ENCODE measurements at regions not wholly inside any gene's neighbourhood (a gene's known extent, or its start where the extent isn't known, plus 50 kb on each side); places are given as distances from the start of the nearest gene placed in this dataset.

DNA sequence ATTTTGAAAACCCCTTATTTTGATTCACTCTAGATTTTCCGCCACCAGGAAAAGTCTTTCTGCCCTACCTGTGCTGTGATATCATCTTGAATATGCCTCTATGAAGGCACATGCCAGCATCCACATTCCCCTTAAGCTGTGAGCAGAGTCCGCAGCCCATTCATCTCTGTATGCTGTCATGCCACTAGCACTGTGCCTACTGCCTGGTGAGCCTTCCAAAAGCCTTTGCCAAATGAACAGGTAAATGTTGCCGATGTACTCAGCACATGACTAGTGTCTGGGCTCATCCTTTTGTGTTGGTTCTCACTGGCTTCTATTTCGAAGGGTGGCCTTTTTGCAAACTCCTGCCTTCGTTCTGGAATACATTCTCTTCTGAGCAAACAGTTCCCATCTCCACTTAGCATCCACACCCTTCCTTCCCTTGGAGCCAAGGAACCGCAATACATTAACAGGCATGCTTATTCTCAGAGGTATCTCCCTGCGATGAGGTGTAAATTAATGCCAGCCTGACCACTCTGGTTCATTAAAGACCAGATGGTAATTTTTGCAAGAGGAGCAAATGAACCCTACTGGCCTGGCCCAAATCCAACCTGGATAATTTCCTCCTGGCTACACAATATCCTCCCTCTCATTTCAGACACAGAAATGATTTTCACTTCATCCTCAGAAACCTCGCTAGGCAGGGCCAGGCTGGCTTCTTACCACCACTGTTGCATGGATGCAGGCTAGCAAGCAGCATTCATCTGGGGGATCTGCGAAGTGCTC, 339.7 kb upstream of the NFE2L3 start:
- no peak for DNase-seq (ENCODE audit: low read depth)

- no peak for DNase-seq (ENCODE audit: low read depth)
These were observed 338.6 kb upstream of the NFE2L3 start for GRCh38 chr7:25813381-25813780.

DNA sequence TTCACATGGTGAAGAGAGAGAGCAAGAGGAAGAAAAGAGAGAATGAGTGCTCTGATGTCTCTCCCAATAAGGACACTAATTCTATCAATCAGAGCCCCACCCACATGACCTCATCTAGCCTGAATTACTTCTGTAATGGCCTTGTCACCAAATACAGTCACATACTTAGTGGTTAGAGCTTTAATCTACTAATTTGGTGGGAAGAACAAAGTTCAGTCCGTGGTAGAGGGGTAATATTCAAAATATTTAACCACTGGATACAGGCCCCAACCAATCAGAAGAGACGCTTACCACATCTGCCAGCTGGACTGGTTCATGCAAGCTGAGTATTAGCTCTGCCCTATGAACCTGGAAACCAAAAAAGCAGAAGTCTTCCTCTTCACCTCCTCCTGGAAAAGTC, 336.3 kb upstream of the NFE2L3 start:
- no peak for DNase-seq (ENCODE audit: low read depth)

DNA sequence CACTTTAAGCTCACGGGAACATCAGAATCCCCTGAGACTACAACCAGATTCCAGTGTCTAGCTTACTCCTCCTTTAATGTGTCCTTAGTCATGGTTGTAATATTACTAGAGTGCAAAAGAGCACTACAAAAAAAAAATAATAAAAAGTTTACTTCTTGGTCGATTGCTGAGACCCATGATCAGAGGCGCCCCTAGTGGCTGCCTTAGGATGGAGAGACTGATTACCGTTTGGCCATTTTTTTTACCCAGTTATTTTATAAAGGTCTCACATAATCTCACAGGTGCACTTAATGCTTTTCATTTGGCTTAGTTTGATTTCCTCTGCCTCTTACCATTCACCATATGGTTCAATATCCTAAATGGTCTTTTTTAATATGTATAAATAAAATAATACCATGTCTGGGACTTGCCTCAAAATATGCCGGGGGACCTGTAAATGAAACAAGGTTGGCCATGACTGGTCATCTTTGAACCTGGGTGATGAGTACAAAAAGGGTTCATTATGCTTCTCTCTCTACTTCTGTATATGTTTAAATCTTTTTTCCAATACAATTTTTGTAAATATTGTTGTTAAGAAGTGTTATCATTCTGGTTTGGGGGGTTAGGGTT, 331.5 kb upstream of the NFE2L3 start:
- DNase-seq (ENCODE audit: low read depth) = no peak

DNA sequence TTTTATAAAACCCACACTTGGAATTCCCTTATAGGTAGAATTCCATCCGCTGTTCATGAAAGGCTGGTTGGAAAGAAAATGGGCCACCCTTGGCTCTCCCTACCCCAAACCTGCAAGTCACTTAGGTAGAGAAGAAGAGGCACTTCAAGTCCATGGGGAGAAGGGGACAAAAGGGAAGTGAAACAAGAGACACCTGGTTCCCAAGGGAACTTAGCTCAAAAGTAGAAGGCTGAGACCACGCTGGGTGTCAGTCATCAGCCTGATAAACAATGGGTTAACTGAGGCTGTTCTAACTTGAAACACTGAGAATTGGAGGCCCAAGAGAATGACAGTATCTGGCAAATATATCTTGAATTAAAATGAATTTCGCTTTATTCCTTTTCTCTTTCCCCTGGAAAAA, 330.8 kb upstream of the NFE2L3 start:
- no peak for DNase-seq (ENCODE audit: low read depth)

- no peak for DNase-seq (ENCODE audit: low read depth)
These were observed 329.2 kb upstream of the NFE2L3 start for GRCh38 chr7:25822823-25823222.

- no peak for DNase-seq (ENCODE audit: low read depth)
These were observed 328.4 kb upstream of the NFE2L3 start for GRCh38 chr7:25823571-25823970.

DNA sequence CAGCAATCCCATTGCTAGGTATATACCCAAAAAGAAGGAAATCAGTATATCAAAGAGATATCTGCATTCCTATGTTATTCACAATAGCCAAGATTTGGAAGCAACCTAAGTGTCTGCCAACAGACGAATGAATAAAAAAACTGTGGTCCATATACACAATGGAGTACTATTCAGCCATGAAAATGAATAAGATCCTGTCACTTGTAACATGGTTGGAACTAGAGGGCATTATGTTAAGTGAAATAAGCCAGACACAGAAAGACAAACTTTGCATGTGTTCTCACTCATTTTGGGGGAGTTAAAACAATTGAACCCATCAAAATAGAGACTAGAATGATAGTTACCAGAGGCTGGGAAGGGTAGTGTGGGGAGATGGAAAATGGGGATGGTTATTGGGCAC, 323.5 kb upstream of the NFE2L3 start:
- no peak for DNase-seq (ENCODE audit: low read depth)

DNA sequence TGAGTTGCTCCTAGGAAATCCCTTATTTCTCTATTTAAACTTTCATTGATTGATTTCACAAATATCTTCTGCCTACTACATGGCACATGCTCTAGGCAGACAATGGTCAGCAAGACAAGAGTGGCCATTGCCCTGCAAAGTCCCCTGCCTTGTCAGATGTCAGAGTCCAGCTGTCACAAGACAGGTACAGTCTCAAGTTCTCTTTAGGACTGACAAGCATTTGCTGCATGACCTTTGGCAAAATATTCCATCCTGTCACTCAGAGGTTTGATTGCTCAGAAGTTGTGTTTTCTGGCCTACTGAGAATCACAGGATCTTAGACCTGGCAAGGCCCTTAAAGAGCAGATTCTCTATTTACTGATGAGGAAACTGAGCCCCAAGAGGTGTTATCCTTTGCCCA, 322.3 kb upstream of the NFE2L3 start:
- no peak for DNase-seq (ENCODE audit: low read depth)

- DNase-seq (ENCODE audit: low read depth) = no peak
These were observed 321.8 kb upstream of the NFE2L3 start for GRCh38 chr7:25830215-25830614.

- no peak for DNase-seq (ENCODE audit: low read depth)
These were observed 320.8 kb upstream of the NFE2L3 start for GRCh38 chr7:25831062-25831691.

GRCh38 chr7:25831831-25832411, 320.1 kb upstream of the NFE2L3 start:
- no peak for DNase-seq (ENCODE audit: low read depth)

GRCh38 chr7:25832456-25832855, 319.5 kb upstream of the NFE2L3 start:
- DNase-seq (ENCODE audit: low read depth) = no peak

DNA sequence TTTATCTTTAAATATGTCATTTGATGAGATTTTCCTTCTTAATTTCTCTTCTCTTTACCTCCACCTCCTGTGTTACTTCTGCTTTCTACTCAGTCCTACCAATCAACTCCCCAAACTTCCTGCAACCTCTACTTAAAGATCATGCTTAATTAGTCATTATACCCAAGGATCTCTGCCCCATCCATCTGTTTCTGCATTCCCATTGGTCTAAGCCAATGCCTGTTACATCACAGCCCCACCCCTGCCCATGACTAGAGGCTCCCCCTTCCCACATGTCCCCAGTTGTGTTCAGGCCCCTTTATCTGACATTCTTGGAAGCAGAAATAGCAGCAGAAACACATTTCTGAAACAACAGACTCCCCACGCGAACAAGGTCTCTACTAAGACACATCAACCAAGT, 319.1 kb upstream of the NFE2L3 start:
- no peak for DNase-seq (ENCODE audit: low read depth)

GRCh38 chr7:25834050-25834449, 317.9 kb upstream of the NFE2L3 start:
- DNase-seq (ENCODE audit: low read depth) = no peak

DNA sequence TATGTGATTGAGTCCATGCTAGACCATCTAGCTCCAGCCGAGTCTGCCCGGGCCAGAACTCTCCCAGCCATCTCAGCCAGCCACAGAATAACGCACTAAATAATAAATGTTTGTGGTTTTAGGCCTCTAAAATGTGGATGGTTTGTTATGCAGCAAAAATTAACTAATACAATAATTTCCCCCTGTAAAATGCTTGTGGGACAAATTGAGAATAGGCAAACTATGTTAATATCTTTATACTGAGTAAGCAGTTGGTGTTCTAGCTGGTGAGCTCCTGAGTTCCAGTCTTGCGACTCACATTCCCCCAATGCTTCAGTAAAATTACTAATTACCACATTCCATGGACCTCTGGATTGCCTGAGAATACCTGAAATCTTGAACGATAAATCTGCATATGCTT, 316.8 kb upstream of the NFE2L3 start:
- no peak for DNase-seq (ENCODE audit: low read depth)

- no peak for DNase-seq (ENCODE audit: low read depth)
These were observed 312.8 kb upstream of the NFE2L3 start for GRCh38 chr7:25839084-25839769.

DNA sequence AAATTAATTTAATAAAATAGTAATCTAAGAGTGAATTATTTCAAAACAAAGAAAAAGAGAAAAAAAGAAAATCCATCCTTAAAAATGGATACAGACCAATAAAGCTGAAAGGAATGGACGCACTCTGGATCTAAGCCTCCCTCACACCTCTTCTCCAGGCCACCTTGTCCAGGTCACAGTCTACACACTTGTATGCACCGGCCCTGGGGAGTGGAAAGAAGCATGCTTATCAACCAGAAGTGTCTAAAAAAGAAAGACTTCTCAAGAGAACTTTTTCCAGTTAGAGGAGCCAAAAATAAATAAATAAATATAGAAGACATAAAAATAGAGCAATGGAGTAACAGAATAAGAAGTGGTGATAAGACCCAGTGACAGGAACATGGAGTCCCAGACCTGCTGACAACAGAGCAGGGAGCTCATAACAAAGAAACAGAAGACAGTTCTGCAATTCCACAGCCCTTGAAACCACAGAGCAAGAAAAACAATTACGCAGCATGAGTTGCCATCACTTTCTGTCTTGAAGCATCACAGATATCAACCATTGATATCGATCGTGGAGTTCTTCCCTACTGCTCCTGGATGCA, 311.7 kb upstream of the NFE2L3 start:
- DNase-seq (ENCODE audit: low read depth) = no peak

- DNase-seq (ENCODE audit: low read depth) = no peak
These were observed 310.4 kb upstream of the NFE2L3 start for GRCh38 chr7:25841575-25841974.

DNA sequence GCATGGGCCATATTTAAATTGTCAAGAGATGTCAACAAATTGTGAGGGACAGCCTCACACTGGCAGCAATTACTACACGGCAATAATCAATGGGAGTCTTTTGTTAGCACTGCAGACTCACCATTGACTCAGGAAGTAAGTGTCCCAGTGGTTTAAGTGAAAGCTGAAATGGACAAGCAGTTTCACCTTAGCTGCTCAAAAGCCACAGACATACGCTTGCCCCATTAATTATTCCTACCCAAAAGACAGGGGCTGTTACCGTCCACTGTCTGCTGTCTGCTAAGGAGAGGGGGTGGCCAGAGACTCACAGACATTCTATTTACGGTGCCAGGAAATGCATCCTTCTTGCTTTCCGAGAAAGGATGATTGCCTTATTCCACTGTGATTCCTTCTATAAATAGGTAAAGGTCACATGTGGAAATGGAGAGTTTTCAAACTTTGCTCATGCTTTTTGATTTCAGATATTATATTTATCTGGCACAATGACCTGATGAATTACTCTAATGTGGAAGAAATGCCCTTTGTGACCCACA, 309.7 kb upstream of the NFE2L3 start:
- DNase-seq (ENCODE audit: low read depth) = no peak

DNA sequence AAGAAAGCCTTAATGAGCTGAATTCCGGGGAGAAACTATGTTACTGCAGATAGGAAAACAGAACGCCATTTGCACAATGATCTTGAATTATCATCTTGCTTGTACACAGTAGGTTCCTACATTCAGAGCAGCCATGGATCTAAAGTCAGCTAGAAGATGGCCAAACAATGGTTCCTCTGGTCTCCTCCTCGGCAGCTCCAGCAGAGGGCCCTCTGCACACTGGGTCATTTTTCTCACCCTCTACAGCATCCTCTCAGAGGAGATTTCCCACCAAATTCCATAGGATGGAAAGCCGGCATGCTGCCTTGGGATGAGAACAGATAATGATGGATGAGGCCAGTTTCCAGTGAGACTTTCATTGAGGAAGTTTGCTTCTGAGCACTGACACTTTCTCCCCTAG, 308.5 kb upstream of the NFE2L3 start:
- no peak for DNase-seq (ENCODE audit: low read depth)

Data from activated T-helper 1 cell treated with Interleukin-2 at 50 U/mL for 16 hours (primary cell).